Umbilical cord (tissue), 1 donor: ENCODE measurements at regions not wholly inside any gene's neighbourhood (a gene's known extent, or its start where the extent isn't known, plus 50 kb on each side); places are given as distances from the start of the nearest gene placed in this dataset.

Experiments used
- DNase-seq: peaks from one replicate; pipeline ENCODE4 v3.0.0-alpha.2; 2015; ENCODE audit warnings: low spot score

DNA sequence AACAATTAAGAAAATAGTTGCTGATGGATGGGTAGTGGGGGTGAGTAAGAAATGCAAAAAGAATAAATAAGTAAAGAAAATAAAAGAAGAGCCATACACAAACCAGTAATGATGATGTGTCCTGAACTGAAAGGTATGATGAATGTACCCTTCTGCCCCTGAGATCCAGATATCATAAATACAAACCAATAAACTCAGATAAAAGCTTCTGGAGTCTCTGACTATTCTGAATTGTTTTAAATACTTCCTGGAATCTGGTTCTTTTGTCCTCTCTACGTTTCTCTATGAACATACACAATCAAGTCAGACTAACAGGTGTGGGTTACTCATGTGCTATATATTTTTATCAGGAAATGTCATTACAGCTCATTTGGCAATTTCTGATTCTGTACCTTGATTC is 153.4 kb downstream of the PPP1R2C start:
- no peak for DNase-seq

DNA sequence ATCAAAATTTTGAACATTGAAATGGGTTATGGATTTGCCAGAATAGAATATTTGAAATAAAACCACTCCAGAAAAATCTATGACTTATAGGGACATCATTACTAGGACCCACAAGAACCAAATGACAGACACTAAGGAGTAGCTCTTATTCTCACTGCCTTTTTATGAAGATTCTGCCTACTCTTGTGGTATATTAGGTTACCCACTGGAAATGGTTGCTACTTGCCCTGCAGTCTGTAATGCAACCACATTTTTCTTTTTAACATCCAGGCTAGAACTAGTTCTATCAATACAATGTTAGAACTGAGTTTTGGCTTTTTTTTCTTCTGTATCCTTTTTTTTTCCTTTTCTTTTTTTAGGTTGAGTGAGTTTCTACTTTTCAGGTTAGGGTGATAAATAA is 158.9 kb downstream of the PPP1R2C start:
- no peak for DNase-seq

DNA sequence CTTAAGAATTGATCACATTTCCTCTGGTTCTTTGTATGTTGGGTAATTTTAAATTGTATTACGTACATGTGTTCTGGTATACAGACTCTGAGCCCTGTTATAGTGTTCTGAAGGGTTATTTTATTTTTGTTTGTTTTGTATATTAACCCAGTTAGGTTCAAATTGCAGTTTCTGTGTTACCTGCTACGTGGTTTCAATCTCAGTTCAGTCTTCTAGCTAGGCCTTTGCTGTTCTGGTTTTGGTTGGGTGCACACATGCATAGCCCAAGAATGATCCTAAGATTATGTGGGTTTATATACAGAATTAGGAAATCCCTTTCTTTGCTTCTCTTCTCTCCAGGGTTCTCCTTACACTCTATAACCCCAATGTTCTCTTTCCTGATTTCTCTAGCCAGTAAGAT is 161.0 kb downstream of the PPP1R2C start:
- no peak for DNase-seq

DNA sequence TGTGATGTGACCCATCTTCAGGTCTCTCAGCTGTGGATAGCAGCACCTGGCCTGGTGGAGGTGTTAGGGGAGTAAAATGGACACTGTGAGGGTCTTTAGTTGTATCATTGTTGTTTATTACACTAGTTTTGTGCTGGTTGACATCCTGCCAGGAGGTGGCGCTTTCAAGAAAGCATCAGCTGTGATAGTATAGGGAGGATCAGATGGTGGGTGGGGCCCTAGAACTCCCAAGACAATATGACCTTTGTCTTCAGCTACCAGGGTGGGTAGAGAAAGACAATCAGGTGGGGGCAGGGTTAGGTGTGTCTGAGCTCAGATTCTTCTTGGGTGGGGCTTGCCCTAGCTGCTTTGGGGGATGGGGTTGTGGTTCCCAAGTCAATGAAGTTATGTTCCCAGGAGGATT is 162.8 kb downstream of the PPP1R2C start:
- DNase-seq = no peak

DNA sequence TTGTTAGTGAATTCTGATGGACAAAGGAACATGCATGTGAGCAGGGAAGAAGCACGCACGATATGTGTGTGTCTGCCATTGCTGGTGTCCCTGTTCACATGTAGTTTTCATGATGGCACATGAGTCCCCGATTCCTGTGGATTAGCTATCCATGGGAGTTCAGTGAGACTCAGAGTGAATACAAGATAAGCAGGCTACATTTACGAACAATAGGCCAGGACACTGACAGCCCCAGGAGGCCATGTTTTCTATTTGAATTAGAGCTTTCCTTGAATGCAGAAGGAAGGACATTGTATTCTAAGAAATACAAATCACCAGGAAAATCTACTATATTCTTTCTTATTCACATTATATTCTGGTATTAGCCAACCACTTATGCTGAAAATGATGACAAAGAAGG is 171.4 kb downstream of the PPP1R2C start:
- DNase-seq = no peak

DNA sequence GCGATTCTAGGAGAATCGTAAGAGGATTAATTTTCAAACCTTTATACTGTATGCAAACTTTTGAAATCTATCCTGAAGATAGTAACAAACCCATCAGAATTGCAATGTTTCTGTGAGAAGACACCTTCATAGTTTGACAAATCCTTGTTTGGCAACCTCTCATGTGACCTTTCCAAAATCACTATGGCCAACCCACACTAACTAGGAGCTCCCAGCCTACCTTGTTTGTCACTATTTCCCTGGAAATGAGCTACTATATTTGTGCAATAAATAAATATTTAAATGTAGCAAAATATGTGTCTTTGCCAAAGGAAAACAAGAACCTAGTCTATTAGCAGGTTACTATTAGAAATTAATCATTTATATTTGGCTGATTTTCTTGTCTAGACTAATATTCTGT is 173.7 kb downstream of the PPP1R2C start:
- no peak for DNase-seq

DNA sequence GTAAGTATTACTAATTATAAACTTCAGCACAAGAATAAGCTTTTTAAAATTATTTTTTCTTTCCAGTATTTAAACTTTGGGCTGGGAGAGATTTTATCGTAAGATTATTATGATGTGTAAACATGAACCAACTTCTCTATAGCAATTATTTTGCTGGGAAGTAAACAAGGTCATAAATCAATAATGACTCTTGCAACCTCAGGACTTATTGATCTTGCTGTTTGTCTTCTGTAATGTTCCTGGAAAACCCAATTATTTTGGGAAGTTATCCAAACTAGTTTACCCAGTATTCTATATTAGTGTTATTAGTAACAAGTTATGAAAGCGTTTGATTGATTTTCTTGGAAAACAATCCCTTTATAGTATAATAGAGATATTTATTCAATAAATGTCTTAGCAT is 174.9 kb downstream of the PPP1R2C start:
- no peak for DNase-seq

DNA sequence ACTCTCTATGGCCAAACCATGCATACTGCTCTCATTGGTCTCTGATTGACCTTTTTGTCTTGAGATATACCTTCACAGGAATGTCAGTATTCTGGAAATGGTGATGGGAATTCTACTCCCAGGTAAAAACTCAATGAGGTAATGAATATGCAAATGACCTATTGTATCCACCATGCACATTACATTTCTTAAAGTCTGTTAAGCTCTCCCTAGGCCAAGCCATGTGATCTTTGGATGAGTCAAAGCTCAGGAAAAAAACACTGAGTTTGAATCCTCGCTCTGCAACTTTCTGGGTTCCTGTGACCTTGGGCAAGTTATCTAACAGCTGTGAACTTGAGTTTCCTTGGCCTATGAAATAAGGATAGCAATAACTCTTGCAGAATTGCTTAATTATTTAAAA is 175.4 kb downstream of the PPP1R2C start:
- DNase-seq = no peak

DNA sequence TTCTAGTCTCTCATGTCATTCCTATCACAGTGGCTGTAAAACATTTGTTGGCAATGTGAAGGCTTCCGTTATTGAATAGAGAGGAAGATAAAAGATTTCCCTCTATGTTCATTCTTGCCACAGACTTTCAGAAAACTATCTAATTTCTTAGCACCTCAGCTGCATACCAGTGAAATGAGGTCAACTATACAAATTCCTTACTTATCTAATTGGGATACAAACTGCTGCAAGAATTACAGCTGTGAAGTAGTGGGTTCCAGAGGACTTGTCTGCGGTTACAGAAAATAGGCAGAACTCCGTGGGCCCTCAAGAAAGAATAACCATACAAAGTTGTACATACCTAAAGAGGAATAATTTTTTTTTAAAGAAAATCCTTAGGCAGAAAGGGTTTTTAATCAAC is 175.8 kb downstream of the PPP1R2C start:
- no peak for DNase-seq

DNA sequence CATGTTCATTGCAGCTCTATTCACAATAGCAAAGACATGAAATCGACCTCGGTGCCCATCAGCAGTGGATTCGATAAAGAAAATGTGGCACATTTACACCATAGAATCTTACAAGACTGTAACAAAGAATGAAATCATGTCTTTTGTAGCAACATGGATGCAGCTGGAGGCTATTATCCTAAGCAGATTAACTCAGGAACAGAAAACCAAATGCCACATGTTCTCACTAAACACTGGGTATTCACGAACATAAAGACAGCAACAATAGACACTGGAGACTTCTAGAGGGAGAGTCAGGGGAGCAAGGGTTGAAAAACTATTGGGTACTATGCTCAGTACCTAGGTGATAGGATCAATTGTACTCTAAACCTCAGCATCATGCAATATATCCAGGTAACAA is 180.5 kb downstream of the PPP1R2C start:
- DNase-seq = no peak

DNA sequence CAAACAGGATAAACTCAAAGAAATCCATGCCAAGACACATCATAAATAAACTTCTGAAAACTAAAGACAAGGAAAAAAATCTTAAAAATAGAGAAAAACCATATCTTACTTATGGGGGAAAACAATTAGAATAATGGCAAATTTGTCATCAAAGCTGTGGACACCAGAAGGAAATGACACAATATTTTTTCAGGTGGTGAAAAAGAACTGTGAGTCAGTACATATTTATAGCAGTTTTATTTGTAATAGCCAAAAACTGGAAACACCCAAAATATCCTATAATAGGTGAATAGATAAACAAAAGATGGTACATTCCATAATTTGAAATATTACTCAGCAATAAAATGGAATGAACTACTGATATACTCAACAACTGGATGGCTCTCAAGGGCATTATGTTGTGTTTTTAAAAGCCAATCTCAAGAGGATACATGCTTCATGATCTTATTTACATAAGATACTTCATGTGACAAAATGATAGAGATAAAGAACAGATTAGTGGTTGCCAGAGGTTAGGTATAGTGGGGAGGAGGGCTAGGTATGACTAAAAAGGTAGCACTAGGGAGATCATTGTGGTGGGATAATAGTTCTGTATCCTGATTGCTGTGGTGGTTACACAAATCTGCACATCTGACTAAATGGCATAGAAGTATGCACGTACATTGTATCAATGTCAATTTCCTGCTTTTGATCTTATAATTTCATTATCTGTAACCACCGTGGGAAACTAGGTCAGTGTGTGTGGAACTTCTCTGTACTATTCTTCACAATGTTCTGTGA is 191.9 kb downstream of the PPP1R2C start:
- DNase-seq = no peak

DNA sequence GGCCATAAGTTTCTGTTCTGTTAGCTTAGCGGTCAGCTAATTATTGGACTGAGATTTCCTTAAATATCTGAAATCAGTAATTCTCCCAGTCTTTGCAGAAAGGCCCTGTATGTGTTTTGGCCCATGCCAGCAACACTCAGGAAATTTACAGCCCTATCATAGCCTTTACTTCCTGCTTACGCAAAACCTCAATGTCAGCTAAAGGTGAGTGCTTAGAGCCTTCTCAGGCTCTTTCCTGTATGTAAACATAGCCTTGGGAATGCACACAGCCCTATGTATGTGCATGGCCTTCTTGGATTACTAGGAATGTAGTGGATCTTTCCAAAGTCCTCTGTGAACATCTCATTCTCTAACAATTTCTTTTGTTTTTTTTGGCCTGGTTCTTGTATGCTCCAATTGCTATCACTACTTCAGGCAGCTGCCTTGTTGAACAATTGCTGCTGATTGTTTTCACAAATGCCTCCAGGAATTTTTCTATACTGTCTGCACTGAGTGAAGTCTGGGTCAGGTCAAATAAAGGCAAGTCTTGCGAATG is 200.0 kb downstream of the PPP1R2C start:
- no peak for DNase-seq

DNA sequence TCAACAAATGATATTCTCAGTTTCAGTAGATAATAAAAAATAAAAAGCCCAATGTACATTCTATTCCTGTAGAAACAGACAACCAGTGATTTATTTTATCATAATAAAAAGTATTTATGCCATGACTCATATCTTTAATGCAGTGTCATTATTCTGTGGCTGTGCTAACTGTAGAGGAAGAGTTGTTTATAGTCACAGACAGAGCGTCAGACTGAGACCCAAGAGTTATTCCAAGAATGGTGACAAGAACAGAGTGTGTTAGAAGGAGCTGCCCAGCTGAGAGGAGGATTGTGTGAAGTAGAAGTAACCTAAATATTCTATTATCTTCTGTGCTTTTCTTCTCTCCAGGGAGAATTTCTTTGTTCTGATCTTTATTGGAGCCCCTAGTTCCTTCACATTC is 210.7 kb downstream of the PPP1R2C start:
- DNase-seq = peak; percentile 3

DNA sequence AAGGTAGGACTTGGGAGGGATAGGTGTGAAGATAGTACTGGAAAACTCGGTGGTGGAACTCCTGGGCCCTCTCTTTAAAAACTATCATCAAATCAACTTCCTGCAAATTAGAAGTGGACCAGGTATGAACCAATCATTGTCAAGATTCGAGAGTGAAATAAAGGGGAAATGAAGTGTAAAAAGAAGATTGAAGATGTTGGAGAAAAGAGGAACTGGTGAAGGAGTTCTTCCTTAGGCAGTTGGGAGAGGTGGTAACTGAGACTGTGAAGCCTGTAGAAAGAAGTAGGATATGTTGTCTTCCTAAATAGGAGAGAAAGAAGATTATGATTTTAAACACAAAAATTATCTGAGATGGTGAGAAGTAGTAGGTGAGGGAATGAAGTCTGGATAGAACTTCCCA is 212.2 kb downstream of the PPP1R2C start:
- DNase-seq = no peak

DNA sequence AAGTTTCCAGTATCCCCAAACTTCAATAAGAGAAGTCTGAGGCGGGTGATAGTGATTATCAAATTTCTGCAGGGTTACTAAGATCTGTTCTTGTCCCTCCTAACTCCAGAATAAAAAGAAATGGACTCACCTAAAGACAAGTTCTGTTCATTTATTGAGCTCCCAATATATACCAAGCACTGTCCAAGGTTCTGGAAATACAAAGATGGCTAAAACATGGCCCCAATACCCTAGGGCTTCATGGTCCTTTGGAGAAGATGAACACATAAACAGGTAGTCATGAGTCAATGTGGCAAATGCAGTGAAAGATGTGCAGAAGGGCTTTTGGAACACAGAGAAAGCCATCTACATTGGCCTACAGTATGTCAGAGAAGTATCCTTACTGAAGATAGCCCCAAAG is 231.2 kb downstream of the PPP1R2C start:
- DNase-seq = no peak

DNA sequence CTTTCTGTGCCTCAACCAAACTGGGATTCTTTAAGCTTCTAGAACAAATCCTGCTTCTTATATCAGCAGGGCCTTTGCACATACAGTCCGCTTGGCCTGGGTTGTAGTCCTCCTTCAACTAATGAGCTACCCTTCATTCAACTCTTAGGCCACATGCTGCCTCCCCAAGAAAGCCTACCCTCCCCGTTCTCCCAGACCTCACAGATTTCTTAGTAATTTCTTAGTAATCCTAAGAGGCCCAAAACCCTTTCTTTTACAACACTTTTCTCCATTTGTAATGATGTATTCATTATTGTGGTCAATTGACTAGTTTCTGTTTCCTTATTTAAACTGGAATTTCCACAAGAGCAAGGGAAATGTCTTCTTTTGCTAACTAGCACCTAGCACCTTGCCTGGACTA is 233.1 kb downstream of the PPP1R2C start:
- no peak for DNase-seq

DNA sequence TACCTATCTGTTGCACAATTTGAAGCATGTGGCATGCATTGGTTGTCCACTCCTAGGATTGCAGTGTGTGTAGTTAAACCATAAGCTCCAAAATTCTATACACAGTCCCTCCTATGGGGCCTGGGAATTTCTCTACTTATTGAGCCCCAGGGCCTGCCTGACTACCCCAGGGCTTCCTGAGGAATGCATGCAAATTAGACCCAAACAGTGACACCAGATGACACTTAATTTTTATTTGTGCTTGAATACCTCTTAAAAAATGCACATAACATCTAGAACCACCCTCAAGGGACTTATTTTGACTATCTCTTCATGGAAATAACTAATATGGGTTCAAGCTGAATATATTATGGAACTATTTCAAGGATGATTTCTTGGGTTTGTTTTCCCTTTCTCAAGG is 236.4 kb downstream of the PPP1R2C start:
- DNase-seq = no peak

DNA sequence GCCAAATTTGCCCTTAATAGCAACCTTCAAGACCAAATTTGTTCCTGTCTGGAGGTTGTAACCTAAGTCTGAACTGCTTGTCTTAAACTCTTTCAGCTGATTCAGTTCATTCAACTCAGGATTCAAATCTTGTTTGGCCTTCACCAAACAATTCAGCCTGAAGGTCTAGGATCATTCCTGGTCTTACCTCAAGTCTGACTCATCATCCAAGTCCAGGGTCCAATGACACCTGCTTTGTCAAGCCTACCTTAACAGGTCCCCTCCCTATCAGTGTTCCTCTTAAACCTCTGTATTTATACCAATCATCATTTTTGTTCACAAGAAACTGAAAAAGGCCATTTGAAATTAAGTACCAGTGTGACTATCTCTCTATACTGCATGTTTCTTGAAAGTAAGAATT is 237.8 kb downstream of the PPP1R2C start:
- no peak for DNase-seq

DNA sequence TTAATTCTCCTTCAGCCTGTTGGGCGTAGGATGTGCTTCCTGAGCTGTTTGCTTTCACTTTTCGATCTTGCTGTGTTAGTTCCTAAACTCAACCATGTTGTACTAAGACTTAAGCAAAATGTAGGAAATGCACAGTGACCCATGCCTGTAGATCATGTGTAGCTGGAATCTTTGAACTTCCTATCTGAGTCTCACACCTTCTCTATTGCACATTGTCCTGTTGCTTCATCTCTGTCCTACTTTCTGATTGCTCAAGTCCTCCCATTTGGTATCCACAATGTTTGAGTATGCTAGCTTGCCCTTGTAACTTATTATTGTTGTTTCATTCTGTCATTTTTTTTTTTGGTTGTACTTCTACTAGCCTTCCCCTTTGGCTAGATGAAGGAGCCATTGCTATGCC is 239.6 kb downstream of the PPP1R2C start:
- no peak for DNase-seq

DNA sequence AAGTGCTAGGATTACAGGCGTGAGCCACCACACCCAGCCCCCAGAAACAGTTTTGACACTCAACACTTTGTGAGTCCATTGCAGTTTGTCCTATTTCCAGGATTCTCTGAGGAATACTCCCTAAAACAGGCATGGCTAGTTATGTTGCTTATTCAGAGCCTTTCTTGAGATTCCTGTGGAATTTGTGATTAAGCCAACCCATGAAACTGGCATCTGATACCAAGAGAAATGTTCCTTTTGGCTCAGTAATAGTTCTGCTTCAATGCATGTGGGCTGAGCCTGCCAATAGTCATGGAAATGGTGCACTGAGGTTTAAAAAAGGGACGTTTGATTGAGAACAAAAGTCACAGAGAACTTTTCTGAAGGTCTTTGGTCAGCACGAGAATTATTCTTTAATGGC is 241.7 kb downstream of the PPP1R2C start:
- DNase-seq = no peak

DNA sequence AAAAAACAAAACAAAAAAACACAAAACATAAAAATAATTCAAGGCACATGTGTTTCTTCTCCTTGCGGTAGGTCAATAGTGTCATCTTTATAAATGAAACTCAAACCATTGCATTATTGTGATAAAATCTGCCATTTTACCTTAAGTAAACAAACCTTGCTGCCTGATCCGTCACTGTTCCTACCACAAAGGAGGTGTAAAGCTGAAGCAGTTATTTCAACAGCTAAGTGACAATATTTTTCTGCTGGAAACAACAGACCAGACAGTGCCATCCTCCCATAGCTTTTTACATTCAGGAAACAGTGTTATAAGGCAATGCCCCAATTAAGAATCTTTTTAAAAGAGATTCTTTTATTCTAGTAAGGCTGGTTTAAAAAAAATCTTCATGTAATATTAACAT is 242.7 kb downstream of the PPP1R2C start:
- no peak for DNase-seq

DNA sequence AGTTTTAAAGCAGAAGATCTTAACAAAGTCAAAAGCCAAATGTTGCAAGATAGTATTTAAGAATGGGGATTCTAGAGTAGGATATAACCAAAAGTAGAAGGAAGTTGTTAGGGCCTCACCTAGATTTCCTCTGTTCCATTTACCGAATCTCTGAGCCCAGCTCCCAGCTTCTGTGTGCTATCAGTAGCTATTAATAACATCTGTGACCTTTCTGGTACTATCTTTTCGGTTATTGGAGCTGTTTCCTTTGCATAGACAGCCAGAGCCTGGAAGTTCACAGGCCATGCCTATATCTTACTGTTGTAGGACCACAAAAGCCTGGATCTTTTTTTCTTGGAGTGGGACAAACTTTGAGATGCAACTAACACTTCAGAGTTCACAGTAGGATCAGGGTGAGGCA is 244.2 kb downstream of the PPP1R2C start:
- no peak for DNase-seq

DNA sequence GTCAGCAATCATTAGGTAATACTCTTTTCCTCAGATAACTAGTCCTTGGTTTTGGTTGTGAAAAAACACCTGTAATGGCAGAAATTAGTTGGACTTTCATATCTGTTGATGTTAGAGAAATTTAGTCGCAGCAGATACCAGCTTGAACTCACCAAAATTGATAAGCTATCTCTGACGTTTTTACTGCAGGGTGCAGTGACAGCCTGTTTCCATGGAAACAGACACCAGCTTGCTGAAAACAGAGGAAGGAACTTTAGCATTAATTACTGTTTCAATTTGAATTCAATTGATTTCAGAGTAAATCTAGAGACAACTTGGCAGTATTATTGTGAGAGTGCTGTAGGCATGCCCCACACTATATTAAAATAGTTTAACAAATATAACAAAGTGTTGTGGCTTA is 246.5 kb downstream of the PPP1R2C start:
- peak; percentile 14 for DNase-seq

DNA sequence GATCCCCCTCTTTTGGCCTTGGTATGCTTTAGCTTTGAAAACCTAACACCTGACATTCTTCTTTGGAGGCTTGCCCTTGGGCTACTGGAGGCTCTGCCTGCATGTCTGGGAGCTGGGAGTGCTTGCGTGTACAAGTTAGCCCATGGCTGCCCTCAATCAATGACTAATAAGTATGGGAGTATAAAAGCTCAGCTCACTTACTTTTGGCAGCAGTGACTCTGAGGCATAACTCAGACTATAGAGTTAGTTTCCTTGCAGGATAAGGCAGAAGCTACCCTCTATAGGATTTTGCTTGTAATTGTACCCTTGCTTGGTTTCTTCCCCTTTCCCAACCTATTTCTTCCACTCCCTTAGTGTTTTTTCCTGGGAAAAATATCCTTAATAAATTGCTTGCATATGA is 247.9 kb downstream of the PPP1R2C start:
- peak; percentile 80 for DNase-seq
